ENCODE measurements at regions not wholly inside any gene's neighbourhood (a gene's known extent, or its start where the extent isn't known, plus 50 kb on each side); places are given as distances from the start of the nearest gene placed in this dataset.

DNA sequence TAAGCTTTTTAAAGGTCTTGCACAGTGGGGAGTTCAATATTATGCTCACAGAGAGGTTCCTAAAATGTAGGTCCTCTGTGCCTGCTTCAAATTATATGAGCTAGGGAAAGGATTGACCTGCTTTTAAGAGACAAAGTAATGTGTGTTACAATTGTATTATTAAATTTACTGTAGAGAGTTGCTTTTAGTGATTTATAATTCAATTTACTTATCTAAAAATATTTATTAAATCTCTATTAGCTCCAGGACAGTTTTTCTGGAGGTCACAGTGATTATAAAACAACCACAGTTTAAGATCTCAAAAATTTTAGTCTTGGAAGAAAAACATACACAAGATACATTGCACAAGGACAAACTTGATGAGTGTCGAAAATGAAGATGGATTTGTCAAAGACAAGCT is 665.7 kb upstream of the ARPP21 start (continued):
- TF ChIP-seq MXI1 (conservative IDR thresholded peaks at IDR 0.05; ENCODE audit: poor library complexity, severe bottlenecking) = no peak

GRCh38 chr3:34983631-34984030 is 655.7 kb upstream of the ARPP21 start:
- H3K27ac ChIP-seq (ENCODE audit: low read length) = no peak overlapping the region
- H3K9ac ChIP-seq (ENCODE audit: low read length) = no peak overlapping the region
- H3K79me2 ChIP-seq (replicated peaks; ENCODE audit: insufficient read depth, low read length) = no peaks in the 10 kb centered on the region
- no peaks in the 10 kb centered on the region for H3K36me3 ChIP-seq (ENCODE audit: insufficient read depth, low read length)
- H3F3A ChIP-seq (ENCODE audit: insufficient read depth, low read length, poor library complexity, severe bottlenecking) = no peaks in the 10 kb centered on the region
- H3K4me2 ChIP-seq (ENCODE audit: low read length) = no peak overlapping the region
- TF ChIP-seq CTCF (IDR thresholded peaks at IDR 0.05; ENCODE audit: poor library complexity, severe bottlenecking) = no peak
- TF ChIP-seq EP300 (conservative IDR thresholded peaks at IDR 0.05; ENCODE audit: poor library complexity, severe bottlenecking) = no peak
- TF ChIP-seq POLR2AphosphoS5 (IDR thresholded peaks at IDR 0.05) = no peak
- TF ChIP-seq MXI1 (conservative IDR thresholded peaks at IDR 0.05; ENCODE audit: poor library complexity, severe bottlenecking) = no peak
- no peak for TF ChIP-seq RAD21 (conservative IDR thresholded peaks at IDR 0.05)
- TF ChIP-seq SMC3 (conservative IDR thresholded peaks at IDR 0.05; ENCODE audit: poor library complexity) = no peak
- no peak for TF ChIP-seq EZH2 (IDR thresholded peaks at IDR 0.05; ENCODE audit: borderline replicate concordance, insufficient read depth, low read length, poor library complexity, severe bottlenecking)
- no peak for TF ChIP-seq REST (IDR thresholded peaks at IDR 0.05; ENCODE audit: borderline replicate concordance)
- TF ChIP-seq TAF1 (IDR thresholded peaks at IDR 0.05; ENCODE audit: low read depth) = no peak
- no peaks in the 10 kb centered on the region for H3K27me3 ChIP-seq (ENCODE audit: insufficient read depth, low read depth, low read length)
- H2AFZ ChIP-seq (ENCODE audit: low read depth, low read length) = no peak overlapping the region
- no peaks in the 10 kb centered on the region for H3K9me2 ChIP-seq (ENCODE audit: insufficient read depth, low read length)
- no peaks in the 10 kb centered on the region for H3K9me3 ChIP-seq (ENCODE audit: low read length)
- no peaks in the 10 kb centered on the region for H4K20me1 ChIP-seq (ENCODE audit: insufficient read depth)
- no peak overlapping the region for H3K4me3 ChIP-seq (ENCODE audit: low read length)

- no peaks in the 10 kb centered on the region for H3K9me2 ChIP-seq (ENCODE audit: insufficient read depth, low read length)
- H3K36me3 ChIP-seq (ENCODE audit: insufficient read depth, low read length) = no peaks in the 10 kb centered on the region
- H3F3A ChIP-seq (ENCODE audit: insufficient read depth, low read length, poor library complexity, severe bottlenecking) = no peaks in the 10 kb centered on the region
- H2AFZ ChIP-seq (ENCODE audit: low read depth, low read length) = no peak overlapping the region
- no peak overlapping the region for H3K27ac ChIP-seq (ENCODE audit: low read length)
- no peaks in the 10 kb centered on the region for H4K20me1 ChIP-seq (ENCODE audit: insufficient read depth)
- H3K4me3 ChIP-seq (ENCODE audit: low read length) = no peak overlapping the region
- no peak overlapping the region for H3K9ac ChIP-seq (ENCODE audit: low read length)
- no peaks in the 10 kb centered on the region for H3K27me3 ChIP-seq (ENCODE audit: insufficient read depth, low read depth, low read length)
- TF ChIP-seq SMC3 (conservative IDR thresholded peaks at IDR 0.05; ENCODE audit: poor library complexity) = no peak
- no peak for TF ChIP-seq TAF1 (IDR thresholded peaks at IDR 0.05; ENCODE audit: low read depth)
- TF ChIP-seq REST (IDR thresholded peaks at IDR 0.05; ENCODE audit: borderline replicate concordance) = no peak
- no peak for TF ChIP-seq EZH2 (IDR thresholded peaks at IDR 0.05; ENCODE audit: borderline replicate concordance, insufficient read depth, low read length, poor library complexity, severe bottlenecking)
- TF ChIP-seq POLR2AphosphoS5 (IDR thresholded peaks at IDR 0.05) = no peak
- TF ChIP-seq RAD21 (conservative IDR thresholded peaks at IDR 0.05) = no peak
- H3K9me3 ChIP-seq (ENCODE audit: low read length) = no peaks in the 10 kb centered on the region
- no peak overlapping the region for H3K4me2 ChIP-seq (ENCODE audit: low read length)
- H3K79me2 ChIP-seq (replicated peaks; ENCODE audit: insufficient read depth, low read length) = no peaks in the 10 kb centered on the region
Measured at GRCh38 chr3:34988296-34988695, 651.0 kb upstream of the ARPP21 start.

All from neural cell (in vitro differentiated cells).